ENCODE measurements at regions not wholly inside any gene's neighbourhood (a gene's known extent, or its start where the extent isn't known, plus 50 kb on each side); places are given as distances from the start of the nearest gene placed in this dataset.

GRCh38 chr9:129280236-129280622 lies 102.2 kb upstream of the IER5L start:
- TF ChIP-seq EZH2phosphoT487 (IDR thresholded peaks at IDR 0.05; ENCODE audit: borderline replicate concordance, low read length): no peak
- TF ChIP-seq CTCF (conservative IDR thresholded peaks at IDR 0.05; ENCODE audit: low read depth, low read length): no peak
- no peak for TF ChIP-seq EZH2 (IDR thresholded peaks at IDR 0.05; ENCODE audit: low read length, unreplicated experiment)

Measured in PC-3 (cell line).